ENCODE measurements at regions not wholly inside any gene's neighbourhood (a gene's known extent, or its start where the extent isn't known, plus 50 kb on each side); places are given as distances from the start of the nearest gene placed in this dataset.

- DNase-seq (ENCODE audit: low read depth in 2 of 2) = no peak
These were observed 1095.5 kb upstream of the IGFBP7 start for GRCh38 chr4:58205446-58206235.

GRCh38 chr4:58192217-58192616 lies 1082.0 kb upstream of the IGFBP7 start:
- no peak for DNase-seq (ENCODE audit: low read depth in 2 of 2)

GRCh38 chr4:58191109-58191508 lies 1080.9 kb upstream of the IGFBP7 start:
- no peak for DNase-seq (ENCODE audit: low read depth in 2 of 2)

GRCh38 chr4:58188316-58188715 lies 1078.1 kb upstream of the IGFBP7 start:
- no peak for DNase-seq (ENCODE audit: low read depth in 2 of 2)

GRCh38 chr4:58175024-58175423 lies 1064.8 kb upstream of the IGFBP7 start:
- no peak for DNase-seq (ENCODE audit: low read depth in 2 of 2)

- DNase-seq (ENCODE audit: low read depth in 2 of 2) = no peak
These were observed 1056.3 kb upstream of the IGFBP7 start for GRCh38 chr4:58166490-58166889.

- no peak for DNase-seq (ENCODE audit: low read depth in 2 of 2)
These were observed 1053.0 kb upstream of the IGFBP7 start for GRCh38 chr4:58163156-58163555.

- no peak for DNase-seq (ENCODE audit: low read depth in 2 of 2)
These were observed 1039.4 kb upstream of the IGFBP7 start for GRCh38 chr4:58149404-58150085.

- DNase-seq (ENCODE audit: low read depth in 2 of 2) = no peak
These were observed 1034.5 kb upstream of the IGFBP7 start for GRCh38 chr4:58144721-58145120.

GRCh38 chr4:58138786-58139668 lies 1028.8 kb upstream of the IGFBP7 start:
- no peak for DNase-seq (ENCODE audit: low read depth in 2 of 2)

- no peak for DNase-seq (ENCODE audit: low read depth in 2 of 2)
These were observed 1026.4 kb upstream of the IGFBP7 start for GRCh38 chr4:58136604-58137003.

GRCh38 chr4:58127680-58128079 lies 1017.5 kb upstream of the IGFBP7 start:
- no peak for DNase-seq (ENCODE audit: low read depth in 2 of 2)

GRCh38 chr4:58119298-58119697 lies 1009.1 kb upstream of the IGFBP7 start:
- DNase-seq (ENCODE audit: low read depth in 2 of 2) = no peak

- DNase-seq (ENCODE audit: low read depth in 2 of 2) = no peak
These were observed 1002.9 kb upstream of the IGFBP7 start for GRCh38 chr4:58113126-58113525.

- no peak for DNase-seq (ENCODE audit: low read depth in 2 of 2)
These were observed 1001.6 kb upstream of the IGFBP7 start for GRCh38 chr4:58111818-58112217.

- no peak for DNase-seq (ENCODE audit: low read depth in 2 of 2)
These were observed 983.2 kb upstream of the IGFBP7 start for GRCh38 chr4:58093352-58093751.

- DNase-seq (ENCODE audit: low read depth in 2 of 2) = no peak
These were observed 980.4 kb upstream of the IGFBP7 start for GRCh38 chr4:58090539-58090938.

- DNase-seq (ENCODE audit: low read depth in 2 of 2) = no peak
These were observed 971.2 kb upstream of the IGFBP7 start for GRCh38 chr4:58081356-58081755.

- DNase-seq (ENCODE audit: low read depth in 2 of 2) = no peak
These were observed 965.5 kb upstream of the IGFBP7 start for GRCh38 chr4:58075724-58076123.

GRCh38 chr4:58074382-58074781 lies 964.2 kb upstream of the IGFBP7 start:
- DNase-seq (ENCODE audit: low read depth in 2 of 2) = no peak

GRCh38 chr4:58070726-58071125 lies 960.5 kb upstream of the IGFBP7 start:
- no peak for DNase-seq (ENCODE audit: low read depth in 2 of 2)

GRCh38 chr4:58064653-58065052 lies 954.5 kb upstream of the IGFBP7 start:
- no peak for DNase-seq (ENCODE audit: low read depth in 2 of 2)
